C4-2B (cell line): ENCODE measurements at regions not wholly inside any gene's neighbourhood (a gene's known extent, or its start where the extent isn't known, plus 50 kb on each side); places are given as distances from the start of the nearest gene placed in this dataset.

Source experiments
- ZFX ChIP-seq: fragments of 450-650 bp; IDR thresholded peaks from 2 replicates; pipeline ENCODE4 v1.6.1; 2017
- TF ChIP-seq, protein P1 (sequence below): fragments of 450-650 bp; conservative IDR thresholded peaks from 2 replicates; pipeline ENCODE4 v1.5.1; 2017; ENCODE audit warnings: mild to moderate bottlenecking

DNA sequence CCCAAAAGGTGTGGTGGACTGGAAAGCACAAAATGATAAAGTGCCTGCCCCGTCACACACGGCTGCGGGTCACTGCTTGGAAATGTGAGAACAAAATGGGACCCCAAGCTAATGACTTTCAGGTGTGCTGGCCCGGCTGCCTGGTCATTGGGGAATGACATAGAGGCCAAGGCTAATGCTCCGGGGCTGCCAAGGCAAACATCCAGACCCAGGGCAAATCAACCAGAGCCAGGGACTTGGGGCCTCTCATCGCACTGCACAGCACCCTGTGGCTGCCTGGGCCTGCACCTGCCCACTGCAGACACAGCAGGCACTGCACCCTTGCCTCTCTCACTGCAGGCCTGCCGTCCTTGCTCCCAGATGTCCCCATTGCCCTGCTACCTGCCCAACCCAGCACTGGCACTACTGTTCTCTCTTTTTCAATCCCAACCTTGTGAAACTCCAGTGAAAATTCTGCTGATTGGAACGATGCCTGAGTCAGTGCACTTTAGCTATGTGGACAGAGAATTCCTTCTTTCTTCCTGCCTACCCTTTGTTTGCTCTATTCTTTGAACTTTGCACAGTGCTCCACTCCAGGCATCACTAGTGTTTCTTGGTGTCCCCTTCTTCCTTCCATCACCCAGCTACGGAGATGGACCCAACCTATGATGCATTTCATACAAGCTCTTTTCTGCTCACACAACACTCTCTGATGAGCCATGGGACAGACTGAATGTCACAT, 849.5 kb downstream of the MAFB start:
- TF ChIP-seq ZFX: no peak
- TF ChIP-seq, protein P1, sequence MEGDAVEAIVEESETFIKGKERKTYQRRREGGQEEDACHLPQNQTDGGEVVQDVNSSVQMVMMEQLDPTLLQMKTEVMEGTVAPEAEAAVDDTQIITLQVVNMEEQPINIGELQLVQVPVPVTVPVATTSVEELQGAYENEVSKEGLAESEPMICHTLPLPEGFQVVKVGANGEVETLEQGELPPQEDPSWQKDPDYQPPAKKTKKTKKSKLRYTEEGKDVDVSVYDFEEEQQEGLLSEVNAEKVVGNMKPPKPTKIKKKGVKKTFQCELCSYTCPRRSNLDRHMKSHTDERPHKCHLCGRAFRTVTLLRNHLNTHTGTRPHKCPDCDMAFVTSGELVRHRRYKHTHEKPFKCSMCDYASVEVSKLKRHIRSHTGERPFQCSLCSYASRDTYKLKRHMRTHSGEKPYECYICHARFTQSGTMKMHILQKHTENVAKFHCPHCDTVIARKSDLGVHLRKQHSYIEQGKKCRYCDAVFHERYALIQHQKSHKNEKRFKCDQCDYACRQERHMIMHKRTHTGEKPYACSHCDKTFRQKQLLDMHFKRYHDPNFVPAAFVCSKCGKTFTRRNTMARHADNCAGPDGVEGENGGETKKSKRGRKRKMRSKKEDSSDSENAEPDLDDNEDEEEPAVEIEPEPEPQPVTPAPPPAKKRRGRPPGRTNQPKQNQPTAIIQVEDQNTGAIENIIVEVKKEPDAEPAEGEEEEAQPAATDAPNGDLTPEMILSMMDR: no peak
